ENCODE measurements at regions not wholly inside any gene's neighbourhood (a gene's known extent, or its start where the extent isn't known, plus 50 kb on each side); places are given as distances from the start of the nearest gene placed in this dataset.

DNA sequence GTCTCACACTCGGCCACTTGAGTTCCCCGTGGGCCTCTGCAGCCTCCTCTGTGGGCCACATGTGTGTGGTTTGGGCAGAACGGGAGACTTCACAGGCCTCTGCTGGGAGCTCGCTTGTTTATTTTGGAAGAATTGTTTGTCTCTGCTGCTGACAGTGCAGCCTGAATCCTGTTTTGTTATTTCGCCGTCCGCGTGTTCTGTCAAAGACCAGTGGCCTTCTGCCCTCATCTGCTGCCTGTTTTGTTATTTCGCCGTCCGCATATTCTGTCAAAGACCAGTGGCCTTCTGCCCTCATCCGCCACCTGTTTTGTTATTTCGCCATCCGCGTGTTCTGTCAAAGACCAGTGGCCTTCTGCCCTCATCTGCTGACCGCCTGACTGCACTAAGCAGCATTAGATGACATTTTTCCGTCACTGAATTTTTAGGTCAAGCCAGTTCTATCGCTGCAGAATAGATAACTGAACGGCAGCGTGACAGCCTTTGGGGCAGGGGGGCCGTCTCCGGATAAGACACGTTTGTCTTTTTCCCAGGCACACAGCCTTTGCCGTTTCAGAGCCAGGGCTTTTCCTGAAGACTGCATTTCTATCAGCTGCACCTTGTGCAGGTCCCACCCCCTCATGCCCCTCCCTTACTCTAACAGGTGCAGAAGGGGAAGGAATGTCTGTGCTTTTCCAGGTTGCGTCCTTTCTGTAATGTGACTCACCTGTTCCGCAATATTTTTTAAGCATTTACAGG is 158.5 kb upstream of the AFDN start:
- Histone ChIP-seq H3K27me3 (no peaks in the 10 kb centered on the region), H3K27ac (no peak overlapping the region), H3K4me3 (replicated peaks in 1 of 3) (no peak overlapping the region), H3K36me3 (no peaks in the 10 kb centered on the region), H3K9me3 (no peaks in the 10 kb centered on the region), H3K4me1 (no peaks in the 10 kb centered on the region)
- TF ChIP-seq, protein P1, sequence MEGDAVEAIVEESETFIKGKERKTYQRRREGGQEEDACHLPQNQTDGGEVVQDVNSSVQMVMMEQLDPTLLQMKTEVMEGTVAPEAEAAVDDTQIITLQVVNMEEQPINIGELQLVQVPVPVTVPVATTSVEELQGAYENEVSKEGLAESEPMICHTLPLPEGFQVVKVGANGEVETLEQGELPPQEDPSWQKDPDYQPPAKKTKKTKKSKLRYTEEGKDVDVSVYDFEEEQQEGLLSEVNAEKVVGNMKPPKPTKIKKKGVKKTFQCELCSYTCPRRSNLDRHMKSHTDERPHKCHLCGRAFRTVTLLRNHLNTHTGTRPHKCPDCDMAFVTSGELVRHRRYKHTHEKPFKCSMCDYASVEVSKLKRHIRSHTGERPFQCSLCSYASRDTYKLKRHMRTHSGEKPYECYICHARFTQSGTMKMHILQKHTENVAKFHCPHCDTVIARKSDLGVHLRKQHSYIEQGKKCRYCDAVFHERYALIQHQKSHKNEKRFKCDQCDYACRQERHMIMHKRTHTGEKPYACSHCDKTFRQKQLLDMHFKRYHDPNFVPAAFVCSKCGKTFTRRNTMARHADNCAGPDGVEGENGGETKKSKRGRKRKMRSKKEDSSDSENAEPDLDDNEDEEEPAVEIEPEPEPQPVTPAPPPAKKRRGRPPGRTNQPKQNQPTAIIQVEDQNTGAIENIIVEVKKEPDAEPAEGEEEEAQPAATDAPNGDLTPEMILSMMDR (IDR thresholded peaks at IDR 0.05): no peak
- TF ChIP-seq POLR2A (IDR thresholded peaks at IDR 0.05): no peak
- intact Hi-C loops (cut with DNase I): no loop called here
- 65 to 68% methylated on average over 26 of the region's 26 CpGs for WGBS, 2 donors
- no peak for DNase-seq

DNA sequence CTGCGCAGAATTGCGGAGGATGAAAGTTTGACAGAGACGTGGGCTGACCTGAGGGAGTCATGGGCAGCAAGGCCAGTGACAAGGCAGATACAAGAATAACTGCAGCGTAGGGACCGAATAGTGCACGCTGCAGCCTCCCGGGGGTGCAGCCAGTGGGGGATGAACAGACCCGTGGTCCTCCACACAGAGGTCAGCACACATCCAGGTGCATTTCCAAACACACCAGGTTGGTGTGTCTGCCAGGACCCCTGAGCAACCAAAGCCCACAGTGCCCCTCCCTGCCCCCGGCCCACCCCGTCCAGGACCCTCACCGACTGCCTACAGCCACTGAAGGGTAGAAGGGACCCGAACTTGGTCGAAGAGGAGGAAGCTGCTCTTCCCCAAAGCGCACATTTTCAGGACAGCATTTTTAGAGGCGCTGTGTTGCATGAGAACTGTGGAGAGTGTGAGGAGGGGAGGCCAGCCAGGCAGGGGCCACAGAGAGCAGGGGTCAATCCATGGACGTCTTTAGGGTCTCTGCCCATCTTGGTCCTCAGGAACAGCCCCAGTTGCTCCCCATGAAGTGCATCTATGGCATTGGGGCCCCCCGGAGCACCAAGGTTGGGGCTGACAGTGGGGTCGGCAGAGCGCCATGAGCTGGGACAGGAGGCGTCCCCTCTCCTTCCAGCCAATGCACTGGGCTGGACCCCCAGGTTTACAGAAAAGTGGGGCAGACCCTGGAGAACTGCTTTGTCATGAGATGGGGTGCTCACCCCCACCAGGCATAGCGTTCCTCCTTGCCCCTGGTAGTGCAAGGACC is 157.8 kb upstream of the AFDN start:
- no peak overlapping the region for H3K4me3 ChIP-seq (replicated peaks in 1 of 3)
- intact Hi-C loops (cut with DNase I): no loop called here
- H3K9me3 ChIP-seq: no peaks in the 10 kb centered on the region
- no peaks in the 10 kb centered on the region for H3K4me1 ChIP-seq
- H3K36me3 ChIP-seq: no peaks in the 10 kb centered on the region
- TF ChIP-seq POLR2A (IDR thresholded peaks at IDR 0.05): no peak
- TF ChIP-seq, protein P1 (IDR thresholded peaks at IDR 0.05): no peak
- 84 to 87% methylated on average over 14 to 15 of the region's 21 CpGs for WGBS, 2 donors
- no peak for DNase-seq
- no peaks in the 10 kb centered on the region for H3K27me3 ChIP-seq
- H3K27ac ChIP-seq: no peak overlapping the region

DNA sequence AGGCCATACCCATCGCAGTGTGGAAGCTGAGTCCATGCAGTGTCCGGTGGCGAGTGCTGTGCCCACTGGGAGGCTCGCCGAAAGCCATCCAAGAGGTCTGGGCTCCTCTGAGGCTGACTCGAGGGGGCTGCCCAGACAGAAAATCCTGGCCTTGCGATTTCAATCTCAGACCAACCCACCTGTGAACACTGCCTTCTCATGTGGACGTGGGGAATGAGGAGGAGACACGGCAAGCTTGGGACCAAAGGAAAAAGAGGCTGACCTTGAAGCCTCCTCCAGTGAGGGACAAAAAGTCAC is 157.2 kb upstream of the AFDN start:
- H3K36me3 ChIP-seq: no peaks in the 10 kb centered on the region
- H3K4me3 ChIP-seq (replicated peaks in 1 of 3): no peak overlapping the region
- 80 to 90% methylated on average over 5 to 9 of the region's 9 CpGs for WGBS, 2 donors
- H3K4me1 ChIP-seq: no peaks in the 10 kb centered on the region
- intact Hi-C loops (cut with DNase I): no loop called here
- H3K9me3 ChIP-seq: no peaks in the 10 kb centered on the region
- no peak for TF ChIP-seq POLR2A (IDR thresholded peaks at IDR 0.05)
- TF ChIP-seq, protein P1 (IDR thresholded peaks at IDR 0.05): no peak
- no peak overlapping the region for H3K27ac ChIP-seq
- no peak for DNase-seq
- H3K27me3 ChIP-seq: no peaks in the 10 kb centered on the region

DNA sequence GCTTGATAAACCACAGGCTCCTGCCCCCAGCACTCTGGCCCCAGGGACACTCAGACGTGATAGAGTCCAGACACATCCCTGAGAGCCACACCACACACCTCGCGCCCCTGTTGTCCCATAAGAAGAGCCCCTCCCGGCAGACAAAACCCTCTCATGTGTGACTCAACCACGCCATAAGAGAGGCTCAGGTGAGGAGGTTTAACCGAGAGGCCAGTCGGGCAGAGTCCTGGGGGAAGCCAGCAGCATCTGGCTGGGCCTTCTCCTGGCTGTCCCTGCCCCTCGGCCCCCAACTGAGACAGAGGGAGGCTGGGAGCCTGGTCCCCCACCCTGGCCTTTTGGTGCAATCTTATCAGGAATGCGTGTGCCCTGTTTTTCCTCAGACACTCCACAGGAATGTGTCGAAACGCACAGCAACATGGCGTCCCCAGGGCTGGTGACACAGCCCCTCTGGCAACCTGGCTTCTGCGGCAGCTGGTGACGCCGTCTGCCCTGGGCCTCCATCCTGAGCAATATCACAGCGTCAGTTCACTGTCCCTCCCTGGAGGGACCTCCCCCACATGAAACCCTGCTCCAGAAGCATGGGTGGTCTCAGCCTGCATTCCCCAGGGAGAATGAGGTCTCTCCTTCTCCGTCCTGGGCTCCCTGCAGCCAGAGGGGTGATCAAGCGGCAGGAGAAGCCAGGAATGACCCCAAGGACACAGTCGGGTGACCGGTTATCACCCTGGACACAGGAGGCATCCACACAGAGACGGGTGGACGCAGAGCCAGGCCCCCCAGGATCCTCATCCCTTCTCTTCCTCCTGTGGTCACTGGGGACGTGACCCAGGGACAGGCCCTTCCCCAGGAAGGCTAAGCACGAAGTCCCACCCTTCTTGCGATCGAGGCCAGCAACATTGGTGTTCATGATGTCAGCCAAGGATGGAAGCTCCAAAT is 156.6 kb upstream of the AFDN start:
- H3K4me1 ChIP-seq: no peaks in the 10 kb centered on the region
- no peaks in the 10 kb centered on the region for H3K9me3 ChIP-seq
- 84 to 88% methylated on average over 22 to 26 of the region's 26 CpGs for WGBS, 2 donors
- H3K27me3 ChIP-seq: no peaks in the 10 kb centered on the region
- intact Hi-C loops (cut with DNase I): no loop called here
- H3K36me3 ChIP-seq: no peaks in the 10 kb centered on the region
- TF ChIP-seq, protein P1 (IDR thresholded peaks at IDR 0.05): no peak
- no peak for TF ChIP-seq POLR2A (IDR thresholded peaks at IDR 0.05)
- H3K4me3 ChIP-seq (replicated peaks in 1 of 3): no peak overlapping the region
- no peak overlapping the region for H3K27ac ChIP-seq
- DNase-seq: no peak

Measured in thyroid gland (tissue), 4 donors.